Loucy (cell line): ENCODE measurements at regions not wholly inside any gene's neighbourhood (a gene's known extent, or its start where the extent isn't known, plus 50 kb on each side); places are given as distances from the start of the nearest gene placed in this dataset.

Source experiments
- H2AFZ ChIP-seq: fragments of 200-600 bp; sonication (generic); 2 replicates; pipeline ENCODE4 v1.6.0; 2016; ENCODE audit warnings: antibody characterized with exemption, mild to moderate bottlenecking, low read length, moderate library complexity
- H3F3A ChIP-seq: fragments of 200-600 bp; 2 replicates; pipeline ENCODE4 v1.6.0; 2016; ENCODE audit warnings: antibody characterized with exemption, low read depth, mild to moderate bottlenecking
- H3K27me3 ChIP-seq: fragments of 200-600 bp; sonication (generic); 2 replicates; pipeline ENCODE4 v1.6.1; 2014; ENCODE audit warnings: low read length, mild to moderate bottlenecking; ENCODE audit not compliant: insufficient read depth, poor library complexity, severe bottlenecking
- H3K36me3 ChIP-seq: fragments of 200-600 bp; sonication (generic); 2 replicates; pipeline ENCODE4 v1.6.1; 2016; ENCODE audit warnings: low read length; ENCODE audit not compliant: insufficient read depth
- H3K4me1 ChIP-seq: fragments of 200-600 bp; sonication (generic); 2 replicates; pipeline ENCODE4 v1.5.1; 2014; ENCODE audit warnings: low read length, mild to moderate bottlenecking; ENCODE audit not compliant: insufficient read depth, poor library complexity, severe bottlenecking
- H3K4me2 ChIP-seq: fragments of 200-600 bp; sonication (generic); 2 replicates; pipeline ENCODE4 v1.6.0; 2014; ENCODE audit warnings: antibody characterized with exemption, low read length, low read depth, mild to moderate bottlenecking; ENCODE audit not compliant: poor library complexity, severe bottlenecking
- H3K4me3 ChIP-seq: fragments of 200-600 bp; sonication (generic); 2 replicates; pipeline ENCODE4 v1.5.1; 2014; ENCODE audit warnings: low read length, mild to moderate bottlenecking, mixed read lengths; ENCODE audit not compliant: poor library complexity, severe bottlenecking
- H3K79me2 ChIP-seq: fragments of 200-600 bp; sonication (generic); 2 replicates; pipeline ENCODE4 v1.6.1; 2014; ENCODE audit warnings: low read length; ENCODE audit not compliant: insufficient read depth
- H3K9ac ChIP-seq: fragments of 200-600 bp; sonication (generic); 2 replicates; pipeline ENCODE4 v1.6.0; 2014; ENCODE audit warnings: mild to moderate bottlenecking, low read depth, low read length, moderate library complexity; ENCODE audit not compliant: poor library complexity, severe bottlenecking
- H3K9me2 ChIP-seq: fragments of 200-600 bp; sonication (generic); replicated peaks from 2 replicates; pipeline ENCODE4 v1.6.1; 2016; ENCODE audit warnings: low read depth, low read length, mixed read lengths
- H3K9me3 ChIP-seq: fragments of 200-600 bp; sonication (generic); 2 replicates; pipeline ENCODE4 v1.6.1; 2014; ENCODE audit warnings: mild to moderate bottlenecking, antibody characterized with exemption, low read length, low read depth; ENCODE audit not compliant: insufficient read depth
- H4K20me1 ChIP-seq: fragments of 200-600 bp; sonication (generic); 2 replicates; pipeline ENCODE4 v1.6.0; 2014; ENCODE audit warnings: antibody characterized with exemption, low read length, mild to moderate bottlenecking; ENCODE audit not compliant: insufficient read depth, poor library complexity, severe bottlenecking
- EZH2phosphoT487 ChIP-seq: fragments of 200-600 bp; IDR thresholded peaks from 2 replicates; pipeline ENCODE4 v1.6.1; 2018; ENCODE audit warnings: antibody characterized with exemption, mild to moderate bottlenecking, moderate library complexity, borderline replicate concordance
- TF ChIP-seq, protein P1 (sequence below): fragments of 200-600 bp; sonication (generic); conservative IDR thresholded peaks from 2 replicates; pipeline ENCODE4 v1.5.1; 2014; ENCODE audit warnings: mild to moderate bottlenecking, antibody characterized with exemption, low read length

DNA sequence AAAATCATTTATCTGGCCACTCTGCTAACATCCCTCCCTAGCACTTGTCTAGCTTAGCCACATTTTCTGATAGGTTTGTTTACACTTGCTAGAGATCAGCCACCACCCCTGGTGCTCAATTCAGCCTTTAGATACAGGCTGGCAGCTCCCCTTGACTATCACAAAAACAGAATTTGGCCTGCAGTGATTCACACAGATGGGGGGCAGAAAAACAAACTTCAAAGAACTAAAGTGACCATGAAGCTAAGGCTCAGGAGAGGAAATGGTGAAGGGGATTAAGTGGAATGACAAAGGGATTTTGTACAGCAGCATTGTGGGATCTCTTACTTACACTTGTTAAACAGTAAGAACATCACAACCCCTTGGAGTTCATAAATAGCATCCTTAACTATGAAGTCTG lies 1718.0 kb upstream of the PCDH7 start:
- no peaks in the 10 kb centered on the region for H3K36me3 ChIP-seq
- H3K27me3 ChIP-seq: no peaks in the 10 kb centered on the region
- no peak overlapping the region for H2AFZ ChIP-seq
- H3K9ac ChIP-seq: no peak overlapping the region
- no peaks in the 10 kb centered on the region for H4K20me1 ChIP-seq
- no peaks in the 10 kb centered on the region for H3K9me3 ChIP-seq
- H3F3A ChIP-seq: no peaks in the 10 kb centered on the region
- no peak for TF ChIP-seq EZH2phosphoT487
- H3K9me2 ChIP-seq: no peaks in the 10 kb centered on the region
- no peaks in the 10 kb centered on the region for H3K4me1 ChIP-seq
- no peak overlapping the region for H3K4me2 ChIP-seq
- H3K4me3 ChIP-seq: no peak overlapping the region
- no peaks in the 10 kb centered on the region for H3K79me2 ChIP-seq

GRCh38 chr4:29005838-29006237 lies 1714.3 kb upstream of the PCDH7 start:
- Histone ChIP-seq H3F3A (no peaks in the 10 kb centered on the region), H3K4me3 (no peak overlapping the region), H3K36me3 (no peaks in the 10 kb centered on the region), H3K9me2 (no peaks in the 10 kb centered on the region), H4K20me1 (no peaks in the 10 kb centered on the region), H2AFZ (no peak overlapping the region), H3K9me3 (no peaks in the 10 kb centered on the region), H3K9ac (no peak overlapping the region), H3K4me2 (no peak overlapping the region), H3K27me3 (no peaks in the 10 kb centered on the region), H3K79me2 (no peaks in the 10 kb centered on the region), H3K4me1 (no peaks in the 10 kb centered on the region)
- TF ChIP-seq, protein P1, sequence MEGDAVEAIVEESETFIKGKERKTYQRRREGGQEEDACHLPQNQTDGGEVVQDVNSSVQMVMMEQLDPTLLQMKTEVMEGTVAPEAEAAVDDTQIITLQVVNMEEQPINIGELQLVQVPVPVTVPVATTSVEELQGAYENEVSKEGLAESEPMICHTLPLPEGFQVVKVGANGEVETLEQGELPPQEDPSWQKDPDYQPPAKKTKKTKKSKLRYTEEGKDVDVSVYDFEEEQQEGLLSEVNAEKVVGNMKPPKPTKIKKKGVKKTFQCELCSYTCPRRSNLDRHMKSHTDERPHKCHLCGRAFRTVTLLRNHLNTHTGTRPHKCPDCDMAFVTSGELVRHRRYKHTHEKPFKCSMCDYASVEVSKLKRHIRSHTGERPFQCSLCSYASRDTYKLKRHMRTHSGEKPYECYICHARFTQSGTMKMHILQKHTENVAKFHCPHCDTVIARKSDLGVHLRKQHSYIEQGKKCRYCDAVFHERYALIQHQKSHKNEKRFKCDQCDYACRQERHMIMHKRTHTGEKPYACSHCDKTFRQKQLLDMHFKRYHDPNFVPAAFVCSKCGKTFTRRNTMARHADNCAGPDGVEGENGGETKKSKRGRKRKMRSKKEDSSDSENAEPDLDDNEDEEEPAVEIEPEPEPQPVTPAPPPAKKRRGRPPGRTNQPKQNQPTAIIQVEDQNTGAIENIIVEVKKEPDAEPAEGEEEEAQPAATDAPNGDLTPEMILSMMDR: no peak
- no peak for TF ChIP-seq EZH2phosphoT487

GRCh38 chr4:29009908-29010307 lies 1710.3 kb upstream of the PCDH7 start:
- Histone ChIP-seq H4K20me1 (no peaks in the 10 kb centered on the region), H3K9me3 (no peaks in the 10 kb centered on the region), H3K9ac (no peak overlapping the region), H3K4me2 (no peak overlapping the region), H3K36me3 (no peaks in the 10 kb centered on the region), H3K9me2 (no peaks in the 10 kb centered on the region), H3F3A (no peaks in the 10 kb centered on the region), H3K79me2 (no peaks in the 10 kb centered on the region), H3K4me3 (no peak overlapping the region), H2AFZ (no peak overlapping the region), H3K27me3 (no peaks in the 10 kb centered on the region), H3K4me1 (no peaks in the 10 kb centered on the region)
- no peak for TF ChIP-seq EZH2phosphoT487
- TF ChIP-seq, protein P1: no peak

GRCh38 chr4:29013341-29013740 lies 1706.8 kb upstream of the PCDH7 start:
- H3K4me2 ChIP-seq: no peak overlapping the region
- H2AFZ ChIP-seq: no peak overlapping the region
- H3K36me3 ChIP-seq: no peaks in the 10 kb centered on the region
- no peaks in the 10 kb centered on the region for H3K79me2 ChIP-seq
- no peaks in the 10 kb centered on the region for H3K27me3 ChIP-seq
- H3K9me2 ChIP-seq: no peaks in the 10 kb centered on the region
- H3K9me3 ChIP-seq: no peaks in the 10 kb centered on the region
- H4K20me1 ChIP-seq: no peaks in the 10 kb centered on the region
- TF ChIP-seq, protein P1: no peak
- no peak for TF ChIP-seq EZH2phosphoT487
- no peak overlapping the region for H3K9ac ChIP-seq
- H3F3A ChIP-seq: no peaks in the 10 kb centered on the region
- no peaks in the 10 kb centered on the region for H3K4me1 ChIP-seq
- no peak overlapping the region for H3K4me3 ChIP-seq
